DOHH2 (cell line): ENCODE measurements at regions not wholly inside any gene's neighbourhood (a gene's known extent, or its start where the extent isn't known, plus 50 kb on each side); places are given as distances from the start of the nearest gene placed in this dataset.

Experiments
- H3F3A ChIP-seq: fragments of 200-600 bp; sonication (generic), shearing (Covaris generic); 2 replicates; pipeline ENCODE4 v1.6.0; 2016; ENCODE audit warnings: antibody characterized with exemption, mild to moderate bottlenecking; ENCODE audit not compliant: control insufficient read depth, insufficient read depth
- H3K27ac ChIP-seq: fragments of 200-600 bp; sonication (generic); 2 replicates; pipeline ENCODE4 v1.5.1; 2014; ENCODE audit warnings: low read depth, mild to moderate bottlenecking, low read length, moderate library complexity
- H3K27me3 ChIP-seq: fragments of 200-600 bp; sonication (generic); 2 replicates; pipeline ENCODE4 v1.6.1; 2014; ENCODE audit warnings: mild to moderate bottlenecking, low read length, mixed read lengths; ENCODE audit not compliant: control insufficient read depth
- H3K36me3 ChIP-seq: fragments of 200-600 bp; sonication (generic); 2 replicates; pipeline ENCODE4 v1.6.1; 2014; ENCODE audit warnings: mild to moderate bottlenecking, low read length, moderate library complexity, mixed read lengths; ENCODE audit not compliant: control insufficient read depth
- H3K4me1 ChIP-seq: fragments of 200-600 bp; sonication (generic); 2 replicates; pipeline ENCODE4 v1.6.1; 2014; ENCODE audit warnings: mild to moderate bottlenecking, low read length, mixed read lengths; ENCODE audit not compliant: control insufficient read depth
- H3K4me2 ChIP-seq: fragments of 200-600 bp; sonication (generic); 2 replicates; pipeline ENCODE4 v1.6.0; 2014; ENCODE audit warnings: mild to moderate bottlenecking, low read length, moderate library complexity
- H3K4me3 ChIP-seq: fragments of 200-600 bp; sonication (generic); 2 replicates; pipeline ENCODE4 v1.5.1; 2014; ENCODE audit warnings: mild to moderate bottlenecking, low read length, mixed read lengths
- H3K79me2 ChIP-seq: fragments of 200-600 bp; sonication (generic); 2 replicates; pipeline ENCODE4 v1.6.1; 2014; ENCODE audit warnings: mild to moderate bottlenecking, low read length, mixed read lengths; ENCODE audit not compliant: control insufficient read depth
- H3K9me2 ChIP-seq: fragments of 200-600 bp; sonication (generic); replicated peaks from 2 replicates; pipeline ENCODE4 v1.6.1; 2014; ENCODE audit warnings: mild to moderate bottlenecking, low read length, mixed read lengths; ENCODE audit not compliant: control insufficient read depth
- H3K9me3 ChIP-seq: fragments of 200-600 bp; sonication (generic); 2 replicates; pipeline ENCODE4 v1.6.1; 2014; ENCODE audit warnings: antibody characterized with exemption, low read length, mixed read lengths; ENCODE audit not compliant: control insufficient read depth, insufficient read depth
- H4K20me1 ChIP-seq: fragments of 200-600 bp; sonication (generic); 2 replicates; pipeline ENCODE4 v1.6.0; 2014; ENCODE audit warnings: low read depth, mild to moderate bottlenecking, antibody characterized with exemption, low read length, moderate library complexity; ENCODE audit not compliant: control insufficient read depth, insufficient read depth
- CTCF ChIP-seq: fragments of 200-600 bp; sonication (generic); IDR thresholded peaks from one replicate; pipeline ENCODE4 v1.5.1; 2014; ENCODE audit warnings: antibody characterized with exemption, mild to moderate bottlenecking, low read depth, low read length; ENCODE audit not compliant: poor library complexity, severe bottlenecking
- EZH2phosphoT487 ChIP-seq: fragments of 200-600 bp; sonication (generic); IDR thresholded peaks from 2 replicates; pipeline ENCODE4 v1.6.1; 2017; ENCODE audit warnings: borderline replicate concordance, mild to moderate bottlenecking, antibody characterized with exemption, low read length, moderate library complexity, mixed read lengths

DNA sequence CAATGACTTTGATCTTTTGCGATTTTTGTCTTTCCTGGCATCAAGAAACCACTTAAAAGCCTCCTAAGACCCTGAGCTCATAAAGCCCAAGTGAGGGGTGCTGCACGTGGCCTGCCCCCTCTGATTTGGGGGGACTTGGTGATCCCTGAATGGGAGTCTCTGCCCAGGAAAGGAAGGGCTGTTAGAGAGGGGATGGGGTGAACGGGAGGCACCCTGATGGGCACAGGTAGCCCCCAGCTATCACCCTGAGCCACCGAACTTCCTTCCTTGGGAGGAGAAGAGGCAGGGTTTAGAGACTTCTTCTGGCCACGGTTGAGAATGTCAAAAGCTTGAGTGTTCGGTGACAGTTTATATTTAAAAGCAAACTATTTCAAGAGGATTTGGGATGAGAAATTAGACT is 305.5 kb downstream of the ZNF536 start:
- H3K79me2 ChIP-seq = no peaks in the 10 kb centered on the region
- H4K20me1 ChIP-seq = no peaks in the 10 kb centered on the region
- H3K27ac ChIP-seq = no peak overlapping the region
- no peaks in the 10 kb centered on the region for H3K36me3 ChIP-seq
- H3K9me3 ChIP-seq = no peaks in the 10 kb centered on the region
- no peak overlapping the region for H3K4me2 ChIP-seq
- TF ChIP-seq EZH2phosphoT487 (no peak), CTCF (no peak)
- H3F3A ChIP-seq = no peaks in the 10 kb centered on the region
- no peaks in the 10 kb centered on the region for H3K27me3 ChIP-seq
- H3K4me1 ChIP-seq = no peaks in the 10 kb centered on the region
- H3K4me3 ChIP-seq = no peak overlapping the region
- H3K9me2 ChIP-seq = no peaks in the 10 kb centered on the region

DNA sequence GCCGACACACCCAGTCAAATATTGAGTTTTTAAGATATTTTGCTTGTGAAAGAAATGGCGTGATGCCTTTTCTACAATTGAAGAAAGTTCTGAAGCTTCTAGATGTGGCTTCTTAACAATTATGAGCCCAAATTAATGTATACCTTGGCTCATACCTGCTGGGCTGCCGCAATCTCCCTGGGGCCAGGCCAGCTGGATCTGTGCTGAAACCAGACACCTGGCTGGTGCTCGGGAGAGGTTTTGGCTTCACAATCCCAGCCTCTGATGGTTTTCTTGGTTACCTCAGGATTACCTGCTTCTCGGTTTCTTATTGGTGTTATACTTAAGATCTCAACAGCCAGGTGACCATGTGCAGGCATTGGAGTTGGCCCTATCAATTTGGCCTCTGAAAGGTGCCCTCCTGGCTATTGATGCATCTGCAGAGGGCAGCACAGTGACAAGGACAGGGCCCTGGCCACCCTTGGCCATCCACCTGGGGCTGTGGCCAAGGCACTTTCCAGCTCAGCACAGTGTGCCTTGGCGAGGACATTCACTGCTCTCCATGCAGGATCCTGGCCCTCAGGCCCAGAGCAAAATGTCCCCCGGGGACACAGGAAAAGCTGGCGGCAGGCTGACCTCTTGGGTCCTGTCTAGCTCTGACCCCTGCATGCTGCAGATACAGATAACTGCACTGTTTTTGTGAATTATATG is 305.0 kb downstream of the ZNF536 start:
- Histone ChIP-seq H3K36me3 (no peaks in the 10 kb centered on the region), H3K79me2 (no peaks in the 10 kb centered on the region), H3K4me2 (no peak overlapping the region), H3K9me3 (no peaks in the 10 kb centered on the region), H3K27ac (no peak overlapping the region), H4K20me1 (no peaks in the 10 kb centered on the region), H3K27me3 (no peaks in the 10 kb centered on the region), H3F3A (no peaks in the 10 kb centered on the region), H3K4me3 (no peak overlapping the region), H3K9me2 (no peaks in the 10 kb centered on the region), H3K4me1 (no peaks in the 10 kb centered on the region)
- TF ChIP-seq EZH2phosphoT487 (no peak), CTCF (no peak)

- no peak overlapping the region for H3K4me2 ChIP-seq
- no peaks in the 10 kb centered on the region for H3K79me2 ChIP-seq
- TF ChIP-seq CTCF (no peak), EZH2phosphoT487 (no peak)
- no peak overlapping the region for H3K27ac ChIP-seq
- no peak overlapping the region for H3K4me3 ChIP-seq
- H3K9me3 ChIP-seq = no peaks in the 10 kb centered on the region
- H3K4me1 ChIP-seq = no peaks in the 10 kb centered on the region
- no peaks in the 10 kb centered on the region for H3K27me3 ChIP-seq
- H3K9me2 ChIP-seq = no peaks in the 10 kb centered on the region
- H4K20me1 ChIP-seq = no peaks in the 10 kb centered on the region
- H3K36me3 ChIP-seq = no peaks in the 10 kb centered on the region
- H3F3A ChIP-seq = no peaks in the 10 kb centered on the region
These were observed 302.9 kb downstream of the ZNF536 start for GRCh38 chr19:30675086-30675485.
